GM19023 (cell line): ENCODE measurements at regions not wholly inside any gene's neighbourhood (a gene's known extent, or its start where the extent isn't known, plus 50 kb on each side); places are given as distances from the start of the nearest gene placed in this dataset.

Source experiments
- ATAC-seq: cut with Tn5 transposase; IDR thresholded peaks from one replicate; pipeline ENCODE4 v1.9.1; 2021; ENCODE audit warnings: mild to moderate bottlenecking, moderate library complexity; ENCODE audit not compliant: unreplicated experiment

- no peak for ATAC-seq
Measured at GRCh38 chr4:107117726-107118125, 81.6 kb upstream of the DKK2 start.

GRCh38 chr4:107115185-107115847 is 79.2 kb upstream of the DKK2 start:
- no peak for ATAC-seq

- no peak for ATAC-seq
Measured at GRCh38 chr4:107114059-107114458, 77.9 kb upstream of the DKK2 start.

- ATAC-seq = no peak
Measured at GRCh38 chr4:107098401-107098800, 62.3 kb upstream of the DKK2 start.

- ATAC-seq = no peak
Measured at GRCh38 chr4:107094976-107095375, 58.9 kb upstream of the DKK2 start.

GRCh38 chr4:107094332-107094731 is 58.2 kb upstream of the DKK2 start:
- peak; percentile 79 for ATAC-seq
